GM19438 (cell line): ENCODE measurements at regions not wholly inside any gene's neighbourhood (a gene's known extent, or its start where the extent isn't known, plus 50 kb on each side); places are given as distances from the start of the nearest gene placed in this dataset.
"Not testable (repeated sequence)": the region's sequence is repeated elsewhere in the genome, so short reads cannot be mapped to it uniquely, and the experiment has no call there.

ENCODE experiments used
- ATAC-seq: cut with Tn5 transposase; IDR thresholded peaks from one replicate; pipeline ENCODE4 v1.9.1; 2021; ENCODE audit warnings: low read depth; ENCODE audit not compliant: unreplicated experiment

DNA sequence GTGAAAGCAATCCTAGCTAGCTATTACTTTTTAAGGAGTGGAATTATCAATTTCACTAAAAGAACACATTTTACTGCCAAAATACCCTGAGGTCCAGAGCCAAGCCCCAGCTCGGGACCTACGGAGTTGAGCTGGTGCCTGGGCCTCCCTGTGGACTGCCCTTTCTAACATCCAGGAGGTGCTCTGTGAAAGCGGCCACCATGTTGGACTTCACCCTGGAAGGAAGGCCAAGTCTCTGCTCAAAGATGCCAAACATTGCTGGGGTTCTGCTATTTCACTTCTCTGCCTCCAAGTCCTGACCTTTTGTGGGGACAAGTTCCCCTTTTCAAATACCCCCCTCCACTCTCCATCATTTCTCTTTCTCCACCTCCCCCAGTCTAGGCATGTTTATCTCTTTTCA is 498.7 kb upstream of the RAB6C start:
- no peak for ATAC-seq

DNA sequence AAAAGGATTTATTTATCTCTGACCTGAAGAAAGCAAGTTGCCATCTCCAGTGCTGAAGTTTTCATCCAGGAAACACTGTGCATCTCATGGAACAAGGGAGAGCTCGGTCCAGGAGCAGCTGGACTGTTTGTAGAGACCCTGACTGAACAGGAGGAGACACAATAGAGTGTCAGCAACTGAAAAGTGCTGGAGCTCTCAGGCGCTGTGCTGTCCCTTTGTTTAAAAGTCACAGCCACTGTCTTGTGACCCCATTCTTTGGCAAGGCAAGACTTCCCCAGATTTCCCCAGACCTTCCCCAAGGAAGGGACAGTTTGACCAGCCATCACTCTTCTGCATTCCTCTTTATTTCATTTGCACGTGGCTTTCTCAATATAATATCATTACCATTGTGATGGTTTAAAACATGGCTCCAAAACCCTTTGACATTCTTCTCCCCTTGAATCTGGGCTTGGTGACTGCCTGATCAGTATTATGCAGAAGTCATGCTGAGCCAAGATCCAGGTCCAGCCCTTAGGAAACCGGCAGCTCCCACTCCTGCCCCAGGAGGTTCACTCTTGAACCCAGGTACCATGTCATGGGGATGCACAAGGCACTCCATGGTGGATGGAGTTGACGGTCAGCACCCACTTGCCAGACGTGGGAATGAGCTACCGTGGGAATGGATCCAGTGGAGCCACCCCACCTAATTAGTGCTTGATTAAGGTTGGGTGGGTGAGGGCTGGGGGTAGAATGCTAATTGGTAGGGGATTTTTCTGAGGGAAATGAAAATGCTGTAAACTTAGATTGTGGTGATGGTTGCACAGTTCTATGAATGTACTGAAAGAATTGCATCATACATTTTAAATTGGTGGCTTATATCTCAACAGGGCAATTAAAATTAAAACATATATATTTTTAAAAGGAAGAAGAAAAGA is 497.9 kb upstream of the RAB6C start:
- no peak for ATAC-seq

DNA sequence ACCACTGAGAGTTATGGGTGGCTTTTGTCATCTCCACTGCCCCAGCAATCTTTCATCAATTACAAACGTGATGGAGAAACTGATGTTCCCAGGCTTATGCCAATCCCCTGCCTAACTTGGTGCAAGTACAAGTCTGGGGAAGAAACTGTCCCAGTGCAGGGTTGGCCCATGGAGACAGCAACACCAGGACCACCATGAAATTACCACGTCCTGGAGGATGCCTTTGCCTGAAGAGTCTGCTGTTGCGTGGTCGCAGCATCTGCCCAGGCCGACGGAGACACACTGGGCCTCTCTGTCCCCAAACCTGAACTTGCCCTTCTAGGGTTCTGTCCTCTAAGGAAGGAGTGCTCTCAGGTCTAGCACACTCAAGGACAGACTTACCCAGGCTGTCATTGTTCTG is 496.8 kb upstream of the RAB6C start:
- no peak for ATAC-seq

DNA sequence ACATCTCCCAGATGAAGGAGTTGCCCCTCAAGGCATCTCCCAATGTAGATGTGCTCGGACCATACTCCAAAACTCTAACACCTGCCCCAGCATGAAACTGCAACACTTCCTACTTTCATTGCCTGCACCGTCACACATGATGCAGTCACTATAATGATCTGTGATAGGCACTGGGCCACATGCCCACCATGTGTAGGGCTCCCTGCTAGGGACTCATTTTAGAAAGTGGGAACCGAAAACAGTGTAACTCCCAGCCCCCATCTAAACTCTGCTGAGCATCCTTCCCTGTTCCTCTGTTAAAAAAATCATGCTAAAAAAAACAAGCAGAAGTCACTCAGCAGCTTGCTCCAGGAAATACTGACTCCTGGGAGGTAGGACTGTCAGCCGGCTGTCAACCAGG is 496.1 kb upstream of the RAB6C start:
- peak; percentile 98 for ATAC-seq

GRCh38 chr2:129484999-129485897 is 494.2 kb upstream of the RAB6C start:
- ATAC-seq, result no peak

- no peak for ATAC-seq
Observed at GRCh38 chr2:129488376-129488775, 491.1 kb upstream of the RAB6C start.

DNA sequence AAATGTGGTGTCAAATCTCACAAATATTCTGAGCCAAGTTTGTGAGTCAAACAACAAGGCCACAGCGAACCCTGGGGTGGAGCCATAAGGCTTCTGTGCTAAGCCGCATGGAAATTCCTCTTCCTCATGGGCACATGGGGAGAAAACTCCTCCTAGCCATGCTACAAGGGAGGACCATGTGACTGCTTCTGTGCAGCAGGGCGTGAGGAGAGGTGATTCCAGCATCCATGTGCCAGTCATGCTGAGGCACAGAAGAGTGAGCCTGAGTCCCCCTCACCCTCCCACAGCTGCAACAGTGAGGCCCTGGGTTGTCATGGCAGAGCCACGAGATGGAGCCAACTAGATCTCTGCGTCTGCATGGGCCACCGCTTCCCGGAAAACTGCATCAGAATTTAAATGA is 488.8 kb upstream of the RAB6C start:
- ATAC-seq, result no peak

GRCh38 chr2:129491308-129491707 is 488.2 kb upstream of the RAB6C start:
- no peak for ATAC-seq

- ATAC-seq, result no peak
Observed at GRCh38 chr2:129492548-129492947, 486.9 kb upstream of the RAB6C start.

- no peak for ATAC-seq
Observed at GRCh38 chr2:129499747-129500146, 479.7 kb upstream of the RAB6C start.

DNA sequence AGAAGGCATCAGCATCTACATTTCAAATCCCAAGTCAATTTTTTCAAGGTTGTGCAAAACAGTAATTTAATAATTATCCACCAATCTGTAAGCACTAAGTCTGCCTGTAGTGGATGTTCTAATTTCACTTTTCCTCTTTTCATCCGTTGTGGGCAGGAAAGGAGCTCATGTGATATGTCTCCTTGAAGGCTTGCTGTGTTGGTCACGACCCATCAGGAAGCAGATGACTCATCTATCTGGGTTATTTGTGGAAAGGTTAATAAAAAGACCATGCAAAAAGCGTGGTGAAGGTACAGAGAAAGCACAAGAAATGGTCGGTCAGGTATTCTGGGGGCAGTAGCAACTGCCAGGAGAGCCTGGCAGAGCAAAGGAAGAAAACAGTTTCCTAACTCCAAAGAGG is 476.7 kb upstream of the RAB6C start:
- ATAC-seq, result no peak

DNA sequence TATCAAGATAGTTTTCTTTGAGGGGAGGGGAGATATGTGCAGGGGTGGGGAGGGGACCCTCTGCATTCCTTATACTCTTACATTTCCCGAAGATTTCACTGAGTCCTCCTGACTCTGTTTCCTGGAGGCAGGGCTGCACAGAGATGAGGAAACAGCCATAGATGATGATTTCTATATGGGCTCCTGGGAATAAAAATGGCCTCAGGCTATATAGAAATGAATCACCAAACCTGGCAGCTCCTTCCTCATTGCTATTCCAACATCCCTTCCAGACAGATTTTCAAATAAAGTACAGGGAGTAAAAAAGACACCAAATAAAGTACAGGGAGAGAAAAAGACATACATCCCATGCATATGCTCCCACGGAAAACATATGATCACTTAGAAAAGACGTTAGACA is 474.8 kb upstream of the RAB6C start:
- ATAC-seq, result no peak

DNA sequence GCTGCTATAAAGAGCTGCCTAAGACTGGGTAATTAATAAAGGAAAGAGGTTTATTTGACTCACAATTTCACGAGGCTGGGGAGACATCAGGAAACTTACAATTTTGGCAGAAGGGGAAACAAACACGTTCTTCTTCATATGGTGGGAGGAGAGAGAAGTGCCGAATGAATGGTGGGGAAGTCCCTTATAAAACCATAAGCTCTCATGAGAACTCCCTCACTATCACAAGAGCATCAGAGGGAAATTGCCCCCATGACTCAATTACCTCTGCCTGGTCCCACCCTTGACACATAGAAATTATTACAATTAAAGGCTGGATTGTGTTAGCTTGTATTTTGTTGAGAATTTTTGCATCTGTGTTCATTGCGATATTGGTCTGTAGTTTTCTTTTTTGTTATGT is 460.5 kb upstream of the RAB6C start:
- no peak for ATAC-seq

GRCh38 chr2:129532158-129532557 is 447.3 kb upstream of the RAB6C start:
- ATAC-seq, result not testable (repeated sequence)

GRCh38 chr2:129548880-129549279 is 430.6 kb upstream of the RAB6C start:
- no peak for ATAC-seq

GRCh38 chr2:129550536-129550935 is 428.9 kb upstream of the RAB6C start:
- ATAC-seq, result no peak

DNA sequence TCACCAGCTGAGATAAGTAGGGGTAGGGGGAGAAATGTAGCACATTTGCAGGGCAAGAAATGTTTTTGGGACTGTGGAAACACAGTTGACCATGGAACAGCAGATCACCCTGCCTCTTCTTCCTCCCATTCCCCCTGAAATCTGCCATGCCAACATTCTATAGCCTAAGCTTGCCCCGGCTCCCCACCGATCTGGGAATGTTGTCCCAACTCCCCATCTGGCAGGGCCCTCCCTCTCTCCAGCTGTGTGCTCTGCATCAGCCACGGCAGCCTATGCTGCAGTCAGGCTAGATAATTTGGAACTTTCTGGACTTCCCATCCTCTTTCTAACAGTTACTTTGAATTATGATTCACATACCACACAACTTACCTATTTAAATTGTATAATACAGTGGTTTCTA is 425.1 kb upstream of the RAB6C start:
- no peak for ATAC-seq

- ATAC-seq, result no peak
Observed at GRCh38 chr2:129559101-129559500, 420.4 kb upstream of the RAB6C start.

DNA sequence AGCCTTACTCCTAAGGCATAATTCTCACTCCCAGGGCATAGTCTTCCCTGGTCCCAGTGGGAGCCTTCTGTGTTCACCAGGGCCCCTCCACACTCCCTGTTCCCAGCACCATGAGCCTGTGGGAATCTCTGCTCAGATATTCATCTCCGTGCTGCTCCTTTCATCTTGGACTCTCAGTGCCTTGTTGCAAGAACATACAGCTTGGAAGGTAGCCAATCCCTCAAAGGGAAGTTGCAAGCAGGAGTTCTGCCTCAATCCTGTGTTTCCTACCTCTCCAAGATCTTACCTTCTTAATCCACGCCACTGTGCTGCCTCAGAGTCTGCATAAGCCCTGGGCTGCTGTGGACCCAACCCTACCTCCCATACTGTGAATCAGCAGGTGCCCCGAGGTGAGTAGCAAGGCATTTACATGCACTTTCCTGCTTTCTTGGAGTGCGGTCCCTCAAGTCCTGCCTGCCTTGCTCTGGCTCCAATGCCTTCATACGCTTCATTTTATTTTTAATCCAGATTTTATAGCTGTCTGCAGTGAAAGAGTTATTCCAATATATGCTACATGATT is 413.8 kb upstream of the RAB6C start:
- no peak for ATAC-seq

GRCh38 chr2:129570812-129571211 is 408.7 kb upstream of the RAB6C start:
- ATAC-seq, result not testable (repeated sequence)

GRCh38 chr2:129575431-129575830 is 404.0 kb upstream of the RAB6C start:
- no peak for ATAC-seq
